ENCODE measurements at regions not wholly inside any gene's neighbourhood (a gene's known extent, or its start where the extent isn't known, plus 50 kb on each side); places are given as distances from the start of the nearest gene placed in this dataset.

DNA sequence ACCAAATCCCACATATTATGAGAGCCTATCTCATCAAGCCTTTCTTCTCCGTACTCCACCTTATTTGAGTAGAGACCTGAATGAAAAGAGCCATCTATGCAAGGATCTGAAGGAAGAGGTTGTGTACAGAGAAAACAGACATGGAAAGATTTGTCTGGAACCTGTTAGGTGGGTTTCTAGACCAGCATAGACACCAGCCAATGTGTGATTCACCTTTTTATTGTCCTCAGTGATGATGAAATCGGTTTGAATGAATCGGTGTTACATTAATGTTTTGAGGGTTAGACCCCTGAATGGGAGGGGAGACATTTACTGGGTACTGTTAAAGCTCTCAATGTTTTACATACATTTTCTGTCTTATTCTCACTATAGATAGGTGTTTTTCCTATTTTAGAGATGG lies 223.6 kb downstream of the NMUR2 start:
- H3K9me3 ChIP-seq (ENCODE audit: low read depth, low read length) = no peaks in the 10 kb centered on the region
- no peaks in the 10 kb centered on the region for H4K20me1 ChIP-seq (ENCODE audit: insufficient read depth, low read length)
- H3K79me2 ChIP-seq (ENCODE audit: insufficient read depth, low read length) = no peaks in the 10 kb centered on the region
- H3K27ac ChIP-seq (ENCODE audit: low read depth, low read length) = no peak overlapping the region
- H3K27me3 ChIP-seq (ENCODE audit: insufficient read depth, low read length) = no peaks in the 10 kb centered on the region
- H3K4me1 ChIP-seq (ENCODE audit: insufficient read depth, low read length) = no peaks in the 10 kb centered on the region
- TF ChIP-seq, protein P1, sequence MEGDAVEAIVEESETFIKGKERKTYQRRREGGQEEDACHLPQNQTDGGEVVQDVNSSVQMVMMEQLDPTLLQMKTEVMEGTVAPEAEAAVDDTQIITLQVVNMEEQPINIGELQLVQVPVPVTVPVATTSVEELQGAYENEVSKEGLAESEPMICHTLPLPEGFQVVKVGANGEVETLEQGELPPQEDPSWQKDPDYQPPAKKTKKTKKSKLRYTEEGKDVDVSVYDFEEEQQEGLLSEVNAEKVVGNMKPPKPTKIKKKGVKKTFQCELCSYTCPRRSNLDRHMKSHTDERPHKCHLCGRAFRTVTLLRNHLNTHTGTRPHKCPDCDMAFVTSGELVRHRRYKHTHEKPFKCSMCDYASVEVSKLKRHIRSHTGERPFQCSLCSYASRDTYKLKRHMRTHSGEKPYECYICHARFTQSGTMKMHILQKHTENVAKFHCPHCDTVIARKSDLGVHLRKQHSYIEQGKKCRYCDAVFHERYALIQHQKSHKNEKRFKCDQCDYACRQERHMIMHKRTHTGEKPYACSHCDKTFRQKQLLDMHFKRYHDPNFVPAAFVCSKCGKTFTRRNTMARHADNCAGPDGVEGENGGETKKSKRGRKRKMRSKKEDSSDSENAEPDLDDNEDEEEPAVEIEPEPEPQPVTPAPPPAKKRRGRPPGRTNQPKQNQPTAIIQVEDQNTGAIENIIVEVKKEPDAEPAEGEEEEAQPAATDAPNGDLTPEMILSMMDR (IDR thresholded peaks at IDR 0.05; ENCODE audit: extremely low read depth, low read depth, low read length) = no peak
- no peaks in the 10 kb centered on the region for H3K36me3 ChIP-seq (ENCODE audit: insufficient read depth, low read length)
- no peak overlapping the region for H3K4me2 ChIP-seq (ENCODE audit: insufficient read depth, low read length)
- no peak for DNase-seq (ENCODE audit: insufficient read length, low spot score, missing footprints)
- H2AFZ ChIP-seq (ENCODE audit: low read length) = no peak overlapping the region
- no peak overlapping the region for H3K4me3 ChIP-seq (ENCODE audit: insufficient read depth, low read length)

DNA sequence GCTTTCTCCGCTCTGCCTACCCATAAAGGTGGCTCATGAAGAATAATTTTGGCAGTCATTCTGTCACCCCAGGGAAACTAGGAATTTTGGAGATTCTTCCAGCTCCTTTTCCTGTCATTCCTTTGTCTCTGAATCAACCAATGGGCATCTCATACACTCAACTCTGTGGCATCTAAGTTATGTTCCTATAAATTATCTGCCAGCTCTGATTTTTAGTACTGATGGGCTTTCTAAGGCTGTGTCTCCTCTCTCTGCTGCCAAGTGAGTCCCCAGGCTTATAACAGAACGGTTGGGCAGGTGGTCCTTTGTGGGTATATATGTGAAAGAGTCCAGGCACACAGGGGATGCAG lies 226.8 kb downstream of the NMUR2 start:
- Histone ChIP-seq H3K27ac (ENCODE audit: low read depth, low read length) (no peak overlapping the region), H3K79me2 (ENCODE audit: insufficient read depth, low read length) (no peaks in the 10 kb centered on the region), H3K4me2 (ENCODE audit: insufficient read depth, low read length) (no peak overlapping the region), H4K20me1 (ENCODE audit: insufficient read depth, low read length) (no peaks in the 10 kb centered on the region), H3K9me3 (ENCODE audit: low read depth, low read length) (no peaks in the 10 kb centered on the region), H3K27me3 (ENCODE audit: insufficient read depth, low read length) (no peaks in the 10 kb centered on the region), H3K4me1 (ENCODE audit: insufficient read depth, low read length) (no peaks in the 10 kb centered on the region), H3K4me3 (ENCODE audit: insufficient read depth, low read length) (no peak overlapping the region), H3K36me3 (ENCODE audit: insufficient read depth, low read length) (no peaks in the 10 kb centered on the region), H2AFZ (ENCODE audit: low read length) (no peak overlapping the region)
- TF ChIP-seq, protein P1 (IDR thresholded peaks at IDR 0.05; ENCODE audit: extremely low read depth, low read depth, low read length) = no peak
- DNase-seq (ENCODE audit: insufficient read length, low spot score, missing footprints) = no peak

DNA sequence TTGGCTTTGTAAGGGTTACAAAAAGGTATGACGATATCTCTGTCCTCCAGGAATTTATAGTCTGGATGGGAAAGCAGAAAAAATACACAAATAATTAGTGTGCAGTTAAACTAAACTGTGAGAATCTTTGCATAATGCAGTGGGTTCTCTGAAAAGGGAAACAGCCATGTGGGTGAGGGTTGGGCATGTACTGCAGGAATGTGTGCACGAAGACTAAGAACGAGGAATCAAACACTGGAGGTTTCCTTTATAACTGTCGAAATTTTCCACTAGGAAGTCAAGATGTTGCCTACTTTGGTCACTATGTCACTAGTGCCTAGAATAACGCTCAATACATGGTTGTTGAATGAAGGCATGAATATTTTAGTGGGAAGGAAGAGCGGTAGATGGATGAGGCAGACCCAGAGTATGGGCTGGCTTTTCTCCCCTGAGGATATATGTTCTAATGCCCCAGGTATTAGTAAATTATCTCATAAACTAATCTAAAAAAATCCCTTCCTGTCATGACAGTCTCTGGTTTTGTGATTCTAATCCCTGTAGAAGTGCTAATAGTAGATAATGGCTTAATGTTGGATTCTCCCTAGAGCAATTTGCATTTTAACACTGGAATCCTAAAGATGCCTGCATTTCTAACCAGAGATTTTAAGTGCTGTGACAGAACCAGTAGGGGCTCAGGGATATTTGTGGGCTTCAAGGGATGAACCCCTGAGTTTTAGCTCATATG lies 227.3 kb downstream of the NMUR2 start:
- H4K20me1 ChIP-seq (ENCODE audit: insufficient read depth, low read length) = no peaks in the 10 kb centered on the region
- H3K4me3 ChIP-seq (ENCODE audit: insufficient read depth, low read length) = no peak overlapping the region
- H3K4me2 ChIP-seq (ENCODE audit: insufficient read depth, low read length) = no peak overlapping the region
- H3K27me3 ChIP-seq (ENCODE audit: insufficient read depth, low read length) = no peaks in the 10 kb centered on the region
- TF ChIP-seq, protein P1 (IDR thresholded peaks at IDR 0.05; ENCODE audit: extremely low read depth, low read depth, low read length) = no peak
- H3K4me1 ChIP-seq (ENCODE audit: insufficient read depth, low read length) = no peaks in the 10 kb centered on the region
- no peak overlapping the region for H2AFZ ChIP-seq (ENCODE audit: low read length)
- no peak overlapping the region for H3K27ac ChIP-seq (ENCODE audit: low read depth, low read length)
- DNase-seq (ENCODE audit: insufficient read length, low spot score, missing footprints) = no peak
- H3K36me3 ChIP-seq (ENCODE audit: insufficient read depth, low read length) = no peaks in the 10 kb centered on the region
- H3K79me2 ChIP-seq (ENCODE audit: insufficient read depth, low read length) = no peaks in the 10 kb centered on the region
- no peaks in the 10 kb centered on the region for H3K9me3 ChIP-seq (ENCODE audit: low read depth, low read length)

DNA sequence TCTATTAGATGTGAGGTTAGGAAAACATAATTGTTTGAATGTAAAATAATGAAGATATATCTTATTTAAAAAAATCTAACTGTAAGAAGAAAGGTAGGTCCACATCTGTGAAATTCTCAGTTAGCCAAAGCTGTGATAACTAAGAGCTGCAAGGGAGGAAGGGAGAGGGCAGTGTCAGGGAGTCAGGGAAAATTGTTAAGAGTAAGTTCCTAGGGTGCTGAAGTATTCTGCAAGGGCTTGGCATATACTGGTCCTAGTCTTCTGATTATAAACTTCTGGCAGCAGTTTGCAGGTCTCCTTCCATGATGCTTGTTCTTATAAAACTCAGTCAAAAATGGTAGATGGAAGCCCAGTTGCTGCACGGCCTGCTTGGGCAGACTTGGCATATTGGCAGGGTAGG lies 233.2 kb downstream of the NMUR2 start:
- H3K4me2 ChIP-seq (ENCODE audit: insufficient read depth, low read length) = no peak overlapping the region
- no peaks in the 10 kb centered on the region for H3K9me3 ChIP-seq (ENCODE audit: low read depth, low read length)
- no peaks in the 10 kb centered on the region for H3K4me1 ChIP-seq (ENCODE audit: insufficient read depth, low read length)
- no peaks in the 10 kb centered on the region for H4K20me1 ChIP-seq (ENCODE audit: insufficient read depth, low read length)
- TF ChIP-seq, protein P1 (IDR thresholded peaks at IDR 0.05; ENCODE audit: extremely low read depth, low read depth, low read length) = no peak
- H3K27ac ChIP-seq (ENCODE audit: low read depth, low read length) = no peak overlapping the region
- no peaks in the 10 kb centered on the region for H3K27me3 ChIP-seq (ENCODE audit: insufficient read depth, low read length)
- H3K4me3 ChIP-seq (ENCODE audit: insufficient read depth, low read length) = no peak overlapping the region
- no peaks in the 10 kb centered on the region for H3K79me2 ChIP-seq (ENCODE audit: insufficient read depth, low read length)
- H3K36me3 ChIP-seq (ENCODE audit: insufficient read depth, low read length) = no peaks in the 10 kb centered on the region
- H2AFZ ChIP-seq (ENCODE audit: low read length) = no peak overlapping the region
- DNase-seq (ENCODE audit: insufficient read length, low spot score, missing footprints) = no peak
